A549 (cell line): ENCODE measurements at regions not wholly inside any gene's neighbourhood (a gene's known extent, or its start where the extent isn't known, plus 50 kb on each side); places are given as distances from the start of the nearest gene placed in this dataset.

Source experiments
- ATAC-seq, 2 experiments: fragments of 200-7000 bp in 1 of 2; fragments of >200 bp in 1 of 2; cut with Nextera tagmentation in 1 of 2; cut with Tn5 transposase in 1 of 2; 3 replicates each; pipeline versions ENCODE4 v1.8.0 to v1.9.1; 2018 to 2020; ENCODE audit warnings: mild to moderate bottlenecking in 1 of 2, moderate library complexity in 1 of 2
- CTCF ChIA-PET: fragments of 300-600 bp; sonication (Branson Sonifier 250); formaldehyde crosslinking; extraction: SDS; loops from one replicate; lab custom pipeline; 2021; ENCODE audit warnings: antibody characterized with exemption, inconsistent platforms; lab: Yijun Ruan, JAX
- POLR2A ChIA-PET: fragments of 350-600 bp; formaldehyde crosslinking; extraction: SDS; loops from one replicate; lab custom pipeline; 2021; ENCODE audit warnings: antibody characterized with exemption, inconsistent platforms; lab: Yijun Ruan, JAX
- DNase-seq, 2 experiments: peaks; one replicate each; pipeline versions ENCODE4 v3.0.0 to v3.0.0-alpha.2; 2011 to 2016; ENCODE audit warnings: low read depth in 1 of 2, low spot score in 1 of 2
- FAIRE-seq: peaks from 2 replicates; lab custom pipeline; 2011; peaks lifted over from hg19 to GRCh38; lab: Jason Lieb, UNC
- H3K27ac ChIP-seq, 2 experiments: fragments of >200 bp; sonication (Bioruptor Twin); formaldehyde crosslinking; 3 replicates each; pipeline ENCODE4 v1.5.1; 2016 to 2017
- H3K4me1 ChIP-seq: fragments of >200 bp; sonication (Bioruptor Twin); formaldehyde crosslinking; 3 replicates; pipeline ENCODE4 v1.6.1; 2016
- H3K4me2 ChIP-seq: fragments of >200 bp; sonication (Bioruptor Twin); formaldehyde crosslinking; 3 replicates; pipeline ENCODE4 v1.6.1; 2016
- H3K4me3 ChIP-seq: fragments of >200 bp; sonication (Bioruptor Twin); formaldehyde crosslinking; 3 replicates; pipeline ENCODE4 v1.5.1; 2016
- H3K9me3 ChIP-seq: fragments of >200 bp; sonication (Bioruptor Twin); formaldehyde crosslinking; 3 replicates; pipeline ENCODE4 v1.6.1; 2016
- ATOH8 ChIP-seq: fragments of 250-450 bp; sonication (Bioruptor Pico); IDR thresholded peaks from 2 replicates; pipeline ENCODE4 v1.5.0; 2020; ENCODE audit warnings: low read depth, mild to moderate bottlenecking, moderate library complexity
- BHLHE40 ChIP-seq: IDR thresholded peaks from 2 replicates; pipeline ENCODE4 v1.6.1; 2012; ENCODE audit warnings: low read depth, low read length, inconsistent platforms
- CHD2 ChIP-seq: fragments of 150-350 bp; IDR thresholded peaks from 2 replicates; pipeline ENCODE4 v1.6.1; 2014; ENCODE audit warnings: low read length; ENCODE audit not compliant: partially characterized antibody
- CHD4 ChIP-seq: fragments of 200-600 bp; sonication (generic); IDR thresholded peaks from 2 replicates; pipeline ENCODE4 v1.6.1; 2016; ENCODE audit warnings: antibody characterized with exemption, mild to moderate bottlenecking, borderline replicate concordance
- CTCF ChIP-seq: fragments of >200 bp; sonication (Bioruptor Twin); formaldehyde crosslinking; IDR thresholded peaks from 3 replicates; pipeline ENCODE4 v1.5.1; 2016
- EHF ChIP-seq: fragments of 250-450 bp; sonication (Bioruptor Pico); IDR thresholded peaks from 2 replicates; pipeline ENCODE4 v1.5.0; 2020; ENCODE audit warnings: mild to moderate bottlenecking
- EHMT2 ChIP-seq: fragments of 200-600 bp; sonication (generic); IDR thresholded peaks from 2 replicates; pipeline ENCODE4 v1.6.1; 2016; ENCODE audit warnings: antibody characterized with exemption, low read depth, mild to moderate bottlenecking, moderate library complexity
- FOSB ChIP-seq: fragments of 250-450 bp; sonication (Bioruptor Pico); IDR thresholded peaks from 2 replicates; pipeline ENCODE4 v1.5.0; 2020; ENCODE audit warnings: mild to moderate bottlenecking, moderate library complexity
- HOXB13 ChIP-seq: fragments of 250-450 bp; sonication (Bioruptor Pico); IDR thresholded peaks from 2 replicates; pipeline ENCODE4 v1.5.0; 2020; ENCODE audit warnings: low read depth, mild to moderate bottlenecking, moderate library complexity
- MAFK ChIP-seq: fragments of 450-650 bp; IDR thresholded peaks from 2 replicates; pipeline ENCODE4 v1.6.1; 2014; ENCODE audit not compliant: partially characterized antibody
- MYC ChIP-seq: IDR thresholded peaks from 2 replicates; pipeline ENCODE4 v1.6.1; 2012; ENCODE audit warnings: mild to moderate bottlenecking, inconsistent platforms, low read length, improper control_type of control experiment, borderline replicate concordance
- NFE2L2 ChIP-seq: fragments of 150-350 bp; conservative IDR thresholded peaks from 2 replicates; pipeline ENCODE4 v1.6.1; 2014; ENCODE audit warnings: low read length
- NR3C1 ChIP-seq: fragments of >200 bp; sonication (Bioruptor Twin); formaldehyde crosslinking; IDR thresholded peaks from 3 replicates; pipeline ENCODE4 v1.6.1; 2017
- PHF8 ChIP-seq: fragments of 200-600 bp; sonication (generic); IDR thresholded peaks from 2 replicates; pipeline ENCODE4 v1.6.1; 2016; ENCODE audit warnings: low read depth, mild to moderate bottlenecking, antibody characterized with exemption, moderate library complexity, borderline replicate concordance
- POLR2A ChIP-seq: IDR thresholded peaks from 2 replicates; pipeline ENCODE4 v1.6.1; 2012; ENCODE audit warnings: mild to moderate bottlenecking, low read length
- POLR2AphosphoS2 ChIP-seq: conservative IDR thresholded peaks from 2 replicates; pipeline ENCODE4 v1.6.1; 2012; ENCODE audit warnings: low read length, improper control_type of control experiment, inconsistent platforms
- RARB ChIP-seq: fragments of 250-450 bp; sonication (Bioruptor Pico); IDR thresholded peaks from 2 replicates; pipeline ENCODE4 v1.8.0; 2021; ENCODE audit warnings: mild to moderate bottlenecking, moderate library complexity
- RFX5 ChIP-seq: fragments of 450-650 bp; IDR thresholded peaks from 2 replicates; pipeline ENCODE4 v1.7.1; 2014; ENCODE audit warnings: antibody characterized with exemption, mild to moderate bottlenecking, moderate library complexity
- RNF2 ChIP-seq: fragments of 200-600 bp; sonication (generic); IDR thresholded peaks from 2 replicates; pipeline ENCODE4 v1.6.1; 2016; ENCODE audit warnings: low read depth, mild to moderate bottlenecking, antibody characterized with exemption, moderate library complexity, borderline replicate concordance
- SMC3 ChIP-seq: fragments of >200 bp; sonication (Bioruptor Twin); formaldehyde crosslinking; IDR thresholded peaks from 3 replicates; pipeline ENCODE4 v1.6.1; 2018; ENCODE audit warnings: inconsistent platforms
- SREBF2 ChIP-seq: fragments of 450-650 bp; IDR thresholded peaks from 2 replicates; pipeline ENCODE4 v1.6.1; 2014; ENCODE audit warnings: mild to moderate bottlenecking, moderate library complexity
- TFCP2L1 ChIP-seq: fragments of 250-450 bp; sonication (Bioruptor Pico); IDR thresholded peaks from 2 replicates; pipeline ENCODE4 v1.5.0; 2021; ENCODE audit warnings: mild to moderate bottlenecking
- ZFP36 ChIP-seq: fragments of 450-650 bp; IDR thresholded peaks from 2 replicates; pipeline ENCODE4 v1.6.1; 2014; ENCODE audit warnings: borderline replicate concordance; ENCODE audit not compliant: partially characterized antibody
- ZNF302 ChIP-seq: fragments of 250-450 bp; sonication (Bioruptor Pico); IDR thresholded peaks from 2 replicates; pipeline ENCODE4 v1.9.0; 2021; ENCODE audit warnings: inconsistent platforms, mild to moderate bottlenecking, moderate library complexity
- ZSCAN20 ChIP-seq: fragments of 250-450 bp; sonication (Bioruptor Pico); IDR thresholded peaks from 2 replicates; pipeline ENCODE4 v1.8.0; 2022; ENCODE audit warnings: mild to moderate bottlenecking, moderate library complexity
- WGBS: methylation state at CpG from one replicate; pipeline ENCODE4 v1.1.6; 2017; ENCODE audit errors: missing lambda C conversion rate; 5-methylcytosine and 5-hydroxymethylcytosine counted together
- TF ChIP-seq, protein P1 (sequence below): fragments of 150-350 bp; IDR thresholded peaks from 2 replicates; pipeline ENCODE4 v1.6.1; 2014; ENCODE audit warnings: low read depth, mild to moderate bottlenecking, low read length

GRCh38 chr9:74403581-74403980 lies 93.6 kb upstream of the RORB start:
- H3K4me3 ChIP-seq = no peak overlapping the region
- POLR2A ChIA-PET = no interaction called here
- H3K4me2 ChIP-seq = no peak overlapping the region
- no peaks in the 10 kb centered on the region for H3K9me3 ChIP-seq
- no peak overlapping the region for H3K27ac ChIP-seq
- no peak for FAIRE-seq
- CTCF ChIA-PET = no interaction called here
- no peak for ATAC-seq
- DNase-seq = no peak
- TF ChIP-seq, protein P1, sequence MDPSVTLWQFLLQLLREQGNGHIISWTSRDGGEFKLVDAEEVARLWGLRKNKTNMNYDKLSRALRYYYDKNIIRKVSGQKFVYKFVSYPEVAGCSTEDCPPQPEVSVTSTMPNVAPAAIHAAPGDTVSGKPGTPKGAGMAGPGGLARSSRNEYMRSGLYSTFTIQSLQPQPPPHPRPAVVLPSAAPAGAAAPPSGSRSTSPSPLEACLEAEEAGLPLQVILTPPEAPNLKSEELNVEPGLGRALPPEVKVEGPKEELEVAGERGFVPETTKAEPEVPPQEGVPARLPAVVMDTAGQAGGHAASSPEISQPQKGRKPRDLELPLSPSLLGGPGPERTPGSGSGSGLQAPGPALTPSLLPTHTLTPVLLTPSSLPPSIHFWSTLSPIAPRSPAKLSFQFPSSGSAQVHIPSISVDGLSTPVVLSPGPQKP = no peak
- TF ChIP-seq, all 56 proteins: peak for 0
- no peaks in the 10 kb centered on the region for H3K4me1 ChIP-seq

GRCh38 chr9:74404620-74405019 lies 92.5 kb upstream of the RORB start:
- H3K4me3 ChIP-seq = no peak overlapping the region
- TF ChIP-seq HOXB13 (CRISPR knock-in tag) = no peak
- TF ChIP-seq CTCF = no peak
- TF ChIP-seq NFE2L2 = no peak
- no peak for TF ChIP-seq CHD2
- no peak for TF ChIP-seq ZFP36
- TF ChIP-seq SREBF2 = no peak
- TF ChIP-seq CHD4 = no peak
- H3K27ac ChIP-seq = no peak overlapping the region
- DNase-seq (no peak), FAIRE-seq (no peak), ATAC-seq (no peak)
- 0% methylated on average over 2 of the region's 2 CpGs for WGBS
- H3K9me3 ChIP-seq = no peaks in the 10 kb centered on the region
- no peaks in the 10 kb centered on the region for H3K4me1 ChIP-seq
- no peak overlapping the region for H3K4me2 ChIP-seq
- ChIA-PET CTCF (no interaction called here), POLR2A (no interaction called here)

GRCh38 chr9:74407166-74407565 lies 90.0 kb upstream of the RORB start:
- no peaks in the 10 kb centered on the region for H3K9me3 ChIP-seq
- DNase-seq (no peak), FAIRE-seq (no peak), ATAC-seq (no peak)
- ChIA-PET CTCF (interaction anchor here (0.6 kb wide), 1 partner anchor 349 kb away, joined by 3 read pairs; no protein-coding TSS in a partner anchor), POLR2A (no interaction called here)
- H3K4me2 ChIP-seq = no peak overlapping the region
- TF ChIP-seq EHMT2 (no peak), MAFK (peak; percentile 91), TFCP2L1 (CRISPR knock-in tag) (no peak)
- 3% methylated on average over 3 of the region's 3 CpGs for WGBS
- H3K4me3 ChIP-seq = no peak overlapping the region
- H3K27ac ChIP-seq = no peak overlapping the region
- no peaks in the 10 kb centered on the region for H3K4me1 ChIP-seq

GRCh38 chr9:74412236-74412979 lies 84.7 kb upstream of the RORB start:
- POLR2A ChIA-PET = no interaction called here
- FAIRE-seq = no peak

More at GRCh38 chr9:74412236-74412979, 84.7 kb upstream of the RORB start:
- TF ChIP-seq HOXB13 (CRISPR knock-in tag) (no peak), EHF (CRISPR knock-in tag) (no peak), POLR2A (no peak), ATOH8 (CRISPR knock-in tag) (no peak), ZSCAN20 (no peak), POLR2AphosphoS2 (no peak), RFX5 (no peak), PHF8 (no peak), ZNF302 (CRISPR knock-in tag) (no peak), NR3C1 (no peak), BHLHE40 (no peak), SMC3 (no peak), MYC (no peak), TFCP2L1 (CRISPR knock-in tag) (no peak), RNF2 (no peak), RARB (CRISPR knock-in tag) (no peak), FOSB (no peak)
- DNase-seq (no peak), ATAC-seq (no peak)
- CTCF ChIA-PET = no interaction called here
- Histone ChIP-seq H3K4me3 (no peak overlapping the region), H3K27ac (no peak overlapping the region), H3K9me3 (no peaks in the 10 kb centered on the region), H3K4me2 (no peak overlapping the region), H3K4me1 (no peaks in the 10 kb centered on the region)
- WGBS = 1% methylated on average over 3 of the region's 3 CpGs
